Keratinocyte (primary cell): ENCODE measurements at regions not wholly inside any gene's neighbourhood (a gene's known extent, or its start where the extent isn't known, plus 50 kb on each side); places are given as distances from the start of the nearest gene placed in this dataset.

Experiments
- CTCF ChIP-seq, 3 experiments: IDR thresholded peaks in 1 of 3; conservative IDR thresholded peaks in 1 of 3; optimal IDR thresholded peaks in 1 of 3; 2 replicates in 2 of 3; 3 replicates in 1 of 3; pipeline versions ENCODE3 to v1.5.1; 2011; ENCODE audit warnings: low read length in 3 of 3, mild to moderate bottlenecking in 3 of 3, moderate library complexity in 2 of 3, control low read depth in 1 of 3, inconsistent platforms in 1 of 3; ENCODE audit not compliant: insufficient read depth in 2 of 3; ENCODE audit errors: extremely low read depth in 1 of 3
- EZH2 ChIP-seq: IDR thresholded peaks from one replicate; pipeline ENCODE4 v1.6.1; 2012; ENCODE audit warnings: inconsistent platforms, mild to moderate bottlenecking, low read length, moderate library complexity

- no peak for TF ChIP-seq CTCF (optimal IDR thresholded peaks at IDR 0.05 in 1 of 3, IDR thresholded peaks at IDR 0.05 in 1 of 3, conservative IDR thresholded peaks at IDR 0.05 in 1 of 3; ENCODE audit: extremely low read depth in 1 of 3, insufficient read depth in 2 of 3, low read length in 3 of 3)
- TF ChIP-seq EZH2: no peak
Measured at GRCh38 chr14:89544636-89545301, 127.7 kb upstream of the FOXN3 start.
